ENCODE measurements at regions not wholly inside any gene's neighbourhood (a gene's known extent, or its start where the extent isn't known, plus 50 kb on each side); places are given as distances from the start of the nearest gene placed in this dataset.

GRCh38 chr16:76226011-76226410 is 51.2 kb upstream of the CNTNAP4 start:
- DNase-seq (ENCODE audit: low read depth, low spot score) (no peak), ATAC-seq (no peak)
- in situ Hi-C loops (cut with HindIII; ENCODE audit: low pct_unique_long_range_greater_than_20kb, low sequenced_read_pairs), result no loop called here
- intact Hi-C loops (cut with micrococcal nuclease; ENCODE audit: unreplicated experiment), result no loop called here
- H3K9me3 ChIP-seq (ENCODE audit: control insufficient read depth, insufficient read depth, low read depth, low read length), result no peaks in the 10 kb centered on the region
- TF ChIP-seq TCF7L2 (IDR thresholded peaks at IDR 0.05; ENCODE audit: low read depth, low read length) (no peak), SIN3A (IDR thresholded peaks at IDR 0.05; ENCODE audit: borderline replicate concordance, insufficient read depth, low read depth, low read length) (no peak), REST (IDR thresholded peaks at IDR 0.05; ENCODE audit: insufficient read depth in 1 of 2, low read depth in 2 of 2, low read length in 1 of 2) (no peak), POLR2AphosphoS5 (IDR thresholded peaks at IDR 0.05; ENCODE audit: low read depth, low read length) (no peak)
- TF ChIP-seq, protein P1, sequence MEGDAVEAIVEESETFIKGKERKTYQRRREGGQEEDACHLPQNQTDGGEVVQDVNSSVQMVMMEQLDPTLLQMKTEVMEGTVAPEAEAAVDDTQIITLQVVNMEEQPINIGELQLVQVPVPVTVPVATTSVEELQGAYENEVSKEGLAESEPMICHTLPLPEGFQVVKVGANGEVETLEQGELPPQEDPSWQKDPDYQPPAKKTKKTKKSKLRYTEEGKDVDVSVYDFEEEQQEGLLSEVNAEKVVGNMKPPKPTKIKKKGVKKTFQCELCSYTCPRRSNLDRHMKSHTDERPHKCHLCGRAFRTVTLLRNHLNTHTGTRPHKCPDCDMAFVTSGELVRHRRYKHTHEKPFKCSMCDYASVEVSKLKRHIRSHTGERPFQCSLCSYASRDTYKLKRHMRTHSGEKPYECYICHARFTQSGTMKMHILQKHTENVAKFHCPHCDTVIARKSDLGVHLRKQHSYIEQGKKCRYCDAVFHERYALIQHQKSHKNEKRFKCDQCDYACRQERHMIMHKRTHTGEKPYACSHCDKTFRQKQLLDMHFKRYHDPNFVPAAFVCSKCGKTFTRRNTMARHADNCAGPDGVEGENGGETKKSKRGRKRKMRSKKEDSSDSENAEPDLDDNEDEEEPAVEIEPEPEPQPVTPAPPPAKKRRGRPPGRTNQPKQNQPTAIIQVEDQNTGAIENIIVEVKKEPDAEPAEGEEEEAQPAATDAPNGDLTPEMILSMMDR (IDR thresholded peaks at IDR 0.05), result no peak
- BruUV-seq (replicated peaks), result no TSS peak
- H3K36me3 ChIP-seq (ENCODE audit: control insufficient read depth, insufficient read depth, low read length), result no peaks in the 10 kb centered on the region
- POLR2A ChIA-PET, result no interaction called here
- no peak overlapping the region for H3K27ac ChIP-seq (ENCODE audit: low read length)
- no peaks in the 10 kb centered on the region for H3K27me3 ChIP-seq (ENCODE audit: control insufficient read depth, insufficient read depth, low read length)
- H3K4me1 ChIP-seq (ENCODE audit: control insufficient read depth, insufficient read depth, low read length), result no peaks in the 10 kb centered on the region
- no peak overlapping the region for H3K4me3 ChIP-seq (ENCODE audit: low read depth in 2 of 2, low read length in 2 of 2)
- CTCF ChIA-PET, result no interaction called here

- TF ChIP-seq TCF7L2 (IDR thresholded peaks at IDR 0.05; ENCODE audit: low read depth, low read length) (no peak), REST (IDR thresholded peaks at IDR 0.05; ENCODE audit: insufficient read depth in 1 of 2, low read depth in 2 of 2, low read length in 1 of 2) (no peak), POLR2AphosphoS5 (IDR thresholded peaks at IDR 0.05; ENCODE audit: low read depth, low read length) (no peak), SIN3A (IDR thresholded peaks at IDR 0.05; ENCODE audit: borderline replicate concordance, insufficient read depth, low read depth, low read length) (no peak)
- TF ChIP-seq, protein P1 (IDR thresholded peaks at IDR 0.05), result no peak
- no peaks in the 10 kb centered on the region for H3K27me3 ChIP-seq (ENCODE audit: control insufficient read depth, insufficient read depth, low read length)
- no peak overlapping the region for H3K27ac ChIP-seq (ENCODE audit: low read length)
- no TSS peak for BruUV-seq (replicated peaks)
- in situ Hi-C loops (cut with HindIII; ENCODE audit: low pct_unique_long_range_greater_than_20kb, low sequenced_read_pairs) (no loop called here), intact Hi-C loops (cut with micrococcal nuclease; ENCODE audit: unreplicated experiment) (no loop called here)
- ChIA-PET POLR2A (no interaction called here), CTCF (no interaction called here)
- H3K4me3 ChIP-seq (ENCODE audit: low read depth in 2 of 2, low read length in 2 of 2), result no peak overlapping the region
- ATAC-seq (no peak), DNase-seq (ENCODE audit: low read depth, low spot score) (no peak)
- H3K9me3 ChIP-seq (ENCODE audit: control insufficient read depth, insufficient read depth, low read depth, low read length), result no peaks in the 10 kb centered on the region
- H3K4me1 ChIP-seq (ENCODE audit: control insufficient read depth, insufficient read depth, low read length), result no peaks in the 10 kb centered on the region
- no peaks in the 10 kb centered on the region for H3K36me3 ChIP-seq (ENCODE audit: control insufficient read depth, insufficient read depth, low read length)
Measured at GRCh38 chr16:76226481-76226880, 50.7 kb upstream of the CNTNAP4 start.
